BLaER1 treated with 17β-estradiol and CSF1 and Interleukin-3, amounts not matched to agents 10 nM and 100 nM (cell line): ENCODE measurements at regions not wholly inside any gene's neighbourhood (a gene's known extent, or its start where the extent isn't known, plus 50 kb on each side); places are given as distances from the start of the nearest gene placed in this dataset.
"Not testable (repeated sequence)": the region's sequence is repeated elsewhere in the genome, so short reads cannot be mapped to it uniquely, and the experiment has no call there.

Experiments
- H3K27ac ChIP-seq, 11 experiments: shearing (Covaris generic); formaldehyde crosslinking; 2 replicates each; pipeline ENCODE4 v1.8.1; 2022
- H3K27me3 ChIP-seq, 11 experiments: shearing (Covaris generic); formaldehyde crosslinking; 2 replicates each; pipeline ENCODE4 v1.8.1; 2022
- H3K36me3 ChIP-seq, 11 experiments: shearing (Covaris generic); formaldehyde crosslinking; 2 replicates each; pipeline ENCODE4 v1.8.1; 2022
- H3K4me1 ChIP-seq, 10 experiments: shearing (Covaris generic); formaldehyde crosslinking; 2 replicates each; pipeline ENCODE4 v1.8.1; 2022
- H3K4me2 ChIP-seq, 11 experiments: shearing (Covaris generic); formaldehyde crosslinking; 2 replicates each; pipeline ENCODE4 v1.8.1; 2022
- H3K4me3 ChIP-seq, 10 experiments: shearing (Covaris generic); formaldehyde crosslinking; 2 replicates each; pipeline ENCODE4 v1.8.1; 2022
- H3K9ac ChIP-seq, 11 experiments: shearing (Covaris generic); formaldehyde crosslinking; 2 replicates each; pipeline ENCODE4 v1.8.1; 2022
- H3K9me3 ChIP-seq, 11 experiments: shearing (Covaris generic); formaldehyde crosslinking; replicated peaks in 1 of 11; 2 replicates each; pipeline ENCODE4 v1.8.1; 2022
- H4K20me1 ChIP-seq, 11 experiments: shearing (Covaris generic); formaldehyde crosslinking; 2 replicates each; pipeline ENCODE4 v1.8.1; 2022
- Cebpa-rat ChIP-seq, 11 experiments: shearing (Covaris generic); IDR thresholded peaks; 2 replicates each; pipeline ENCODE4 v1.8.1; 2022

DNA sequence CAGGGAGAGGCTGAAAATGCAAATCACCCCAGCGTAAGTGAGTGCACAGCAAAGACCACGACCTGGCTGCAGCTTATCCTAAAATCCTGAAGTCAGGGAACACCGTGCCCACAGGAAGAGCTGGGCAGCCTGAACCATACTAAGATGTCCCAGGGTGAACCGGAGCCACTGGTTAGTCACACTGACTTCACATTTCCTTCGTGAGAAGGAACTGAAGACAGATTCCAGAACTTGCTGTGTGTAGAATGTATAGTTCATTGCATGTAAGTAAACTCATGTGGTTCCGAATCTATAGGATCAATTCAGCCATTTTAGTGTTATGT, 84.6 kb upstream of the NDUFV2 start:
- Histone ChIP-seq H3K4me3 (peak overlapping the region; percentile 26 to 66 (median 48); a peak in 17 of 20 replicates), H3K27ac (peak overlapping the region; percentile 43 to 82 (median 74); a peak in 21 of 22 replicates), H3K9me3 (peaks cover 0 to 7% (median 0%) of the 10 kb centered on the region in 11 experiments; a peak in 2 of 22 replicates), H3K36me3 (no peaks in the 10 kb centered on the region), H3K4me1 (peaks cover 22 to 26% (median 25%) of the 10 kb centered on the region in 10 experiments), H3K27me3 (no peaks in the 10 kb centered on the region), H3K4me2 (peak overlapping the region; percentile 77 to 96 (median 85)), H3K9ac (peak overlapping the region; percentile 20 to 78 (median 66); a peak in 21 of 22 replicates), H4K20me1 (no peaks in the 10 kb centered on the region)
- no peak for TF ChIP-seq Cebpa-rat (IDR thresholded peaks at IDR 0.05)

GRCh38 chr18:9019135-9019534, 83.4 kb upstream of the NDUFV2 start:
- Histone ChIP-seq H3K4me1 (peaks cover 22 to 26% (median 25%) of the 10 kb centered on the region in 10 experiments), H3K9me3 (peaks cover 0 to 7% (median 0%) of the 10 kb centered on the region in 11 experiments; a peak in 3 of 22 replicates), H4K20me1 (no peaks in the 10 kb centered on the region), H3K4me2 (no peak overlapping the region), H3K9ac (no peak overlapping the region), H3K4me3 (no peak overlapping the region), H3K36me3 (no peaks in the 10 kb centered on the region), H3K27me3 (no peaks in the 10 kb centered on the region), H3K27ac (no peak overlapping the region)
- no peak for TF ChIP-seq Cebpa-rat (IDR thresholded peaks at IDR 0.05)

DNA sequence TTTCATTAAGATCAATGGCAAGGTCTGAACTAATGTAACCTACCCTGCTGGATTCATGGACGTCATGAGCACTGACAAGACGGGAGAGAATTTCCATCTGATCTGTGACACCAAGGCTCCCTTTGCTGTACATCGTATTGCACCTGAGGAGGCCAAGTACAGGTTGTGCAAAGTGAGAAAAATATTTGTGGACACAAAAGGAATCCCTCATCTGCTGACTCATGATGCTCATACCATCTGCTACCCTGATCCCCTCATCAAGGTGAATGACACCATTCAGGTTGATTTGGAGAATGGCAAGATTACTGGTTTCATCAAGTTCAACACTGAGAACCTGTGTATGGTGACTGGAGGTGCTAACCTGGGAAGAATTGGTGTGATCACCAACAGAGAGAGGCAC, 82.3 kb upstream of the NDUFV2 start:
- Histone ChIP-seq H3K4me1 (peaks cover 22 to 26% (median 25%) of the 10 kb centered on the region in 10 experiments), H3K9me3 (peaks cover 0 to 7% (median 0%) of the 10 kb centered on the region in 11 experiments; a peak in 3 of 22 replicates), H3K4me2 (no peak overlapping the region), H3K4me3 (no peak overlapping the region), H3K36me3 (no peaks in the 10 kb centered on the region), H3K27me3 (no peaks in the 10 kb centered on the region), H4K20me1 (no peaks in the 10 kb centered on the region), H3K27ac (no peak overlapping the region), H3K9ac (no peak overlapping the region)
- TF ChIP-seq Cebpa-rat (IDR thresholded peaks at IDR 0.05), result no peak

- Histone ChIP-seq H3K9ac (no peak overlapping the region), H4K20me1 (no peaks in the 10 kb centered on the region), H3K27me3 (no peaks in the 10 kb centered on the region), H3K4me2 (no peak overlapping the region), H3K27ac (no peak overlapping the region), H3K36me3 (no peaks in the 10 kb centered on the region), H3K4me1 (peaks cover 18 to 23% (median 22%) of the 10 kb centered on the region in 10 experiments), H3K4me3 (no peak overlapping the region), H3K9me3 (peaks cover 0 to 7% (median 0%) of the 10 kb centered on the region in 11 experiments; a peak in 3 of 22 replicates)
- TF ChIP-seq Cebpa-rat (IDR thresholded peaks at IDR 0.05), result no peak
These were observed 81.0 kb upstream of the NDUFV2 start for GRCh38 chr18:9021458-9021857.

DNA sequence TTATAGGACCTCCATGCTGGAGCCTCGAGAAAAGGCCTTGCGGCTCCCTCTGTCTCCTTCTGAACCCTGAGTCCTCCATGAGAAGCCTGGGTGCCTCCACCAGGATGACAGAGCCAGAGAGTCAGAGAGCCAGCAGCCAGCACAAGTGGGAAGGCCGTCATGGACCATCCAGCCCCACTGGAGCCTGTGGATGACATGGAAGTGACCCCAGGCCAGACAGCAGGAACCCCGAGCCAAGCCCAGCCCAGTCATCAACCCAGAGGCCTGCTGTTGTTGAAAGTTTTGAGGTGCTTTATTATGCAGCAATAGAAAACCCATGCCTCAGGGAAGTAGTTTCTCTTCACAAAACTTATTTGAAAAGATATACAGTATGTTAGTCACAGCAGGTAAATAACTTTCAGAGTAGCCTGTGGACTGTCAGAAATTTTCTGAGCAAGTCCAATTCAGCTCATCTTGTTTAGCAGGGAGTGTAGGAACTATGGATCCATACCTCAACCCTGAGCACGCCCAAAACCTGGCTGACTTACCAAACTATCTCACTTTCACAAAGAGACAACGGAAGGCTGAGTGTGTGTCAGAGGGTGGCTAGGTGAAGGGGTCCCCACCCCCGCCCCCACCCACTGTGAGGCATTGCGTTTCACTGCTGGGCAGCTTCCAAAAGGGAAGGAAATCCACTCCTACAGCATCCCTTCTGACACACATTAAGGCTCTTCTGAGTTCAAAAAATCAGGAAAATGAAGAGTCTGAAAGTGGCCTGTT, 79.9 kb upstream of the NDUFV2 start:
- no peak for TF ChIP-seq Cebpa-rat (IDR thresholded peaks at IDR 0.05)
- Histone ChIP-seq H4K20me1 (no peaks in the 10 kb centered on the region), H3K27ac (no peak overlapping the region), H3K36me3 (no peaks in the 10 kb centered on the region), H3K27me3 (no peaks in the 10 kb centered on the region), H3K9me3 (peaks cover 0 to 7% (median 0%) of the 10 kb centered on the region in 11 experiments; a peak in 3 of 22 replicates), H3K9ac (no peak overlapping the region), H3K4me3 (no peak overlapping the region), H3K4me2 (no peak overlapping the region), H3K4me1 (peaks cover 10 to 13% (median 12%) of the 10 kb centered on the region in 10 experiments)

- H3K27ac ChIP-seq, H3K4me3 ChIP-seq, H4K20me1 ChIP-seq, H3K4me1 ChIP-seq, H3K27me3 ChIP-seq, H3K36me3 ChIP-seq, H3K9ac ChIP-seq, H3K4me2 ChIP-seq, H3K9me3 ChIP-seq: not testable (repeated sequence)
These were observed 78.4 kb upstream of the NDUFV2 start for GRCh38 chr18:9024031-9024646.

GRCh38 chr18:9025091-9025838, 77.2 kb upstream of the NDUFV2 start:
- Histone ChIP-seq H3K27me3 (no peaks in the 10 kb centered on the region), H3K4me3 (no peak overlapping the region), H4K20me1 (no peaks in the 10 kb centered on the region), H3K27ac (no peak overlapping the region), H3K36me3 (no peaks in the 10 kb centered on the region), H3K9ac (no peak overlapping the region), H3K4me2 (no peak overlapping the region), H3K4me1 (no peaks in the 10 kb centered on the region), H3K9me3 (no peaks in the 10 kb centered on the region; a peak in 1 of 22 replicates)
- no peak for TF ChIP-seq Cebpa-rat (IDR thresholded peaks at IDR 0.05)

DNA sequence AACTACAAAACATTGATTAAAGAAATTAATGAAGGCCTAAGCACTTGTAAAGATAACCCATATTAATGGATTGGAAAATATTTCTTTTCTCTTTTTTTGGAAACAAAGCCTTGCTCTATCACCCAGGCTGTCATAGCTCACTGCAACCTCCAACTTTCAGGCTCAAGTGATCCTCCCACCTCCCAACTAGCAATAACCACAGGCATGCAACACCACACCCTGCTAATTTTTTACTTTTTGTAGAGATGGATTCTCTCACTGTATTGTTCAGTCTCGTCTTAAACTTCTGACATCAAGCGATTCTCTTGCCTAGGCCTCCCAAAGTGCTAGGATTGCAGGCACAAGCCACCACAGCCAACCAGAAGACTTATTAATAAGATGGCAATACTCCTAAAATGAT, 73.4 kb upstream of the NDUFV2 start:
- Histone ChIP-seq H3K27me3 (no peaks in the 10 kb centered on the region), H4K20me1 (no peaks in the 10 kb centered on the region), H3K9me3 (no peaks in the 10 kb centered on the region; a peak in 1 of 22 replicates), H3K4me3 (no peak overlapping the region), H3K36me3 (no peaks in the 10 kb centered on the region), H3K9ac (no peak overlapping the region), H3K27ac (no peak overlapping the region), H3K4me1 (no peaks in the 10 kb centered on the region), H3K4me2 (no peak overlapping the region)
- no peak for TF ChIP-seq Cebpa-rat (IDR thresholded peaks at IDR 0.05)

DNA sequence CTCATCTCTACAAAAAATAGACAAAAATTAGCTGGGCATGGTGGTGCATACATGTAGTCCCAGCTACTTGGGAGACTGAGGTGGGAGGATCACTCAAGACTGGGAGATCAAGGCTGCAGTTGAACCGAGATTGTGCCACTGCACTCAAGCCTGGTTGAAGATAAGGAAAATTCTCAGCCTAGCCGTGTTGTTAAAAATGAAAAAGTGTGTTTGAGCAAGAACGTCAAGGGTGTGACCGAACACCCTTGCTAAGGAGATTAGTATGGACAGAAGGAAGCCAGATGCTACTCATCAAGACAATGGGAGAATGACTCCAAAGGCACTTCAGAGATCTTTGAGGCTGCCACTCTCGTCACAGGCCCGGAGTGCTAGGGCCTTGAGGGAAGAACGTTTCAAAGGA, 70.0 kb upstream of the NDUFV2 start:
- Histone ChIP-seq H3K27ac (no peak overlapping the region), H3K36me3 (no peaks in the 10 kb centered on the region), H3K4me2 (no peak overlapping the region), H3K27me3 (no peaks in the 10 kb centered on the region), H4K20me1 (no peaks in the 10 kb centered on the region), H3K9ac (no peak overlapping the region), H3K4me1 (no peaks in the 10 kb centered on the region), H3K4me3 (no peak overlapping the region), H3K9me3 (no peaks in the 10 kb centered on the region)
- TF ChIP-seq Cebpa-rat (IDR thresholded peaks at IDR 0.05), result no peak
